GM12878 (cell line): ENCODE measurements at regions not wholly inside any gene's neighbourhood (a gene's known extent, or its start where the extent isn't known, plus 50 kb on each side); places are given as distances from the start of the nearest gene placed in this dataset.

Experiments
- ATAC-seq: fragments of 200-7000 bp; cut with Tn5 transposase; 3 replicates; pipeline ENCODE4 v1.9.1; 2020; ENCODE audit warnings: mild to moderate bottlenecking, moderate library complexity
- BruUV-seq: library from RNA; stranded (reverse); fragments of 400-500 nt; replicated peaks from 2 replicates; lab custom pipeline; 2021; lab: Mats Ljungman, UMichigan
- CTCF ChIA-PET: fragments of 300-600 bp; sonication (Branson Sonifier 250); formaldehyde crosslinking; extraction: SDS; loops from one replicate; lab custom pipeline; 2021; ENCODE audit warnings: inconsistent platforms; lab: Yijun Ruan, JAX
- POLR2A ChIA-PET: fragments of 350-600 bp; formaldehyde crosslinking; extraction: SDS; loops from one replicate; lab custom pipeline; 2021; ENCODE audit warnings: inconsistent platforms; lab: Charles Lee
- RAD21 ChIA-PET: fragments of 300-600 bp; sonication (Branson Sonifier 250); formaldehyde crosslinking; loops from one replicate; lab custom pipeline; 2023; ENCODE audit warnings: antibody characterized with exemption; ENCODE audit not compliant: unreplicated experiment; lab: Charles Lee
- SMC1A ChIA-PET: fragments of 300-600 bp; sonication (Branson Sonifier 250); formaldehyde crosslinking; loops from one replicate; lab custom pipeline; 2023; ENCODE audit not compliant: unreplicated experiment, uncharacterized antibody; lab: Charles Lee
- DNase-seq: peaks from one replicate; pipeline ENCODE4 v3.0.0-alpha.2; 2011; ENCODE audit warnings: low read depth, low spot score
- FAIRE-seq: peaks from 3 replicates; lab custom pipeline; 2011; peaks lifted over from hg19 to GRCh38; lab: Jason Lieb, UNC
- H2AFZ ChIP-seq: 2 replicates; pipeline ENCODE4 v1.6.0; 2011; ENCODE audit warnings: low read depth, low read length, control low read depth; ENCODE audit not compliant: control insufficient read depth
- H3K27ac ChIP-seq: 2 replicates; pipeline ENCODE4 v1.5.1; 2011; ENCODE audit warnings: control low read depth; ENCODE audit not compliant: control insufficient read depth, insufficient read depth
- H3K27me3 ChIP-seq, 2 experiments: replicated peaks in 1 of 2; 2 replicates each; pipeline versions ENCODE4 v1.6.0 to v1.6.1; 2011; ENCODE audit warnings: low read length in 1 of 2; ENCODE audit not compliant: control insufficient read depth in 2 of 2, insufficient read depth in 2 of 2
- H3K36me3 ChIP-seq, 2 experiments: 2 replicates each; pipeline ENCODE4 v1.5.1; 2011; ENCODE audit warnings: low read length in 1 of 2; ENCODE audit not compliant: control insufficient read depth in 2 of 2, insufficient read depth in 2 of 2
- H3K4me1 ChIP-seq: 2 replicates; pipeline ENCODE4 v1.6.1; 2011; ENCODE audit warnings: mild to moderate bottlenecking, low read length, moderate library complexity, mixed read lengths; ENCODE audit not compliant: control insufficient read depth, insufficient read depth
- H3K4me2 ChIP-seq: 2 replicates; pipeline ENCODE4 v1.6.0; 2011; ENCODE audit warnings: control low read depth; ENCODE audit not compliant: control insufficient read depth, insufficient read depth
- H3K4me3 ChIP-seq: fragments of 200-600 bp; sonication (generic); 2 replicates; pipeline ENCODE4 v1.5.1; 2016
- H3K79me2 ChIP-seq: 2 replicates; pipeline ENCODE4 v1.6.0; 2011; ENCODE audit warnings: low read length; ENCODE audit not compliant: control insufficient read depth, insufficient read depth
- H3K9ac ChIP-seq: 2 replicates; pipeline ENCODE4 v1.8.0; 2011; ENCODE audit warnings: low read length, control low read depth, mixed read lengths; ENCODE audit not compliant: control insufficient read depth, insufficient read depth
- H3K9me3 ChIP-seq: replicated peaks from 3 replicates; pipeline ENCODE4 v1.5.1; 2011; ENCODE audit warnings: mild to moderate bottlenecking, low read length; ENCODE audit not compliant: control insufficient read depth, insufficient read depth
- H4K20me1 ChIP-seq: 2 replicates; pipeline ENCODE4 v1.6.0; 2011; ENCODE audit not compliant: control insufficient read depth, insufficient read depth
- BMI1 ChIP-seq: fragments of 450-650 bp; IDR thresholded peaks from 2 replicates; pipeline ENCODE4 v1.6.1; 2016; ENCODE audit warnings: mild to moderate bottlenecking, moderate library complexity, borderline replicate concordance
- CHD2 ChIP-seq: IDR thresholded peaks from 2 replicates; pipeline ENCODE4 v1.6.1; 2011; ENCODE audit warnings: low read depth, low read length, improper control_type of control experiment, borderline replicate concordance
- NR2F1 ChIP-seq: fragments of 450-650 bp; conservative IDR thresholded peaks from 2 replicates; pipeline ENCODE4 v1.6.1; 2017; ENCODE audit warnings: mild to moderate bottlenecking
- POLR2AphosphoS2 ChIP-seq: IDR thresholded peaks from 2 replicates; pipeline ENCODE4 v1.6.1; 2011; ENCODE audit warnings: low read depth, mild to moderate bottlenecking, low read length, improper control_type of control experiment, moderate library complexity
- POU2F2 ChIP-seq: IDR thresholded peaks from 3 replicates; pipeline ENCODE4 v1.6.1; 2011; ENCODE audit warnings: low read depth, mild to moderate bottlenecking, low read length, borderline replicate concordance
- ZZZ3 ChIP-seq: IDR thresholded peaks from 2 replicates; pipeline ENCODE4 v1.6.1; 2011; ENCODE audit warnings: low read depth; ENCODE audit not compliant: control insufficient read depth, insufficient read length
- WGBS: methylation state at CpG from one replicate; pipeline ENCODE4 v1.1.6; 2016; ENCODE audit warnings: low lambda C conversion rate; ENCODE audit not compliant: insufficient replicate concordance, insufficient coverage; ENCODE audit errors: missing lambda C conversion rate; 5-methylcytosine and 5-hydroxymethylcytosine counted together
- in situ Hi-C: fragments of 300-500 bp; cut with MboI; formaldehyde crosslinking; loops from 9 replicates; pipeline ENCODE4 v1.14.3; 2018; ENCODE audit warnings: mixed read lengths
- intact Hi-C: fragments of 100-400 bp; cut with micrococcal nuclease; formaldehyde crosslinking; loops from one replicate; pipeline ENCODE4 v1.14.2; 2022; ENCODE audit not compliant: unreplicated experiment
- TF ChIP-seq, protein P1 (sequence below): IDR thresholded peaks from 2 replicates; pipeline ENCODE4 v1.6.1; 2012; ENCODE audit warnings: mild to moderate bottlenecking, low read depth, low read length

DNA sequence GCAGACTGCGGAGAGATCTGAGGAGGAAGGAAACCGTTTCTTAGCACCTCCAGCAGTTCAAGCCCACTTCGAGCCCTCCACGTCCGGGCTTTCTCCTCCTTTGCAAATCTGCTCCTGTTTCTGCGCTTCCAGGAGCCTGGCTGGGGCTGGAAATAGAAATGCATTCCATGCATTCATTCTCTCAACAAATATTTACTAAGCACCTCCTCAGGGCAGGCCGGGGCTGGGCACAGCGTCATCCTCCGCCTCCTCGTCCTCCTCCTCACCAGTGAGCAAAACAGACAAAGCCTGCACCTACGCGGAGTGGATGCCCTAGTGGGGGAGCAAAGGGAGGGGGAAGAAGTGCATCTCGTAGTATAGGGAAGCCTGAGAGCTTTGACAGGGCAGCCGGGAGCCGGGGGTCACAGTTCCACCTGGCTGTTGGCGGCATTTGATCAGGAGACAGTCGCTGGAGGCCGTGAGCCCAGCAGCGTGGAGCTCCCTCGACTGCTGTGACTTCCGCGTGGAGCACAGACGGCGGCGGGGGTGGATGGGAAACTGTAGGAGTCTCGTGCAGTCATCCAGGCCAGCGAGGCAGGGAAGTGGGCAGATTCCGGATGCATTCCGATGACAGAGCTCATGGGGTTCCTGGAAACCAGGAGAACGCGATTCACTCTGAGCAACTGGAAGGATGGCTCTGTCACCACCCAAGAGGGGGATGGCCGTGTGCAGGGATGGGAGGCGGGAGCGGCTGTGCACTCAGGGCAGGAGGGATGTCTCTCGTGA is 93.5 kb downstream of the SIK1 start (continued):
- no peak for TF ChIP-seq ZZZ3

DNA sequence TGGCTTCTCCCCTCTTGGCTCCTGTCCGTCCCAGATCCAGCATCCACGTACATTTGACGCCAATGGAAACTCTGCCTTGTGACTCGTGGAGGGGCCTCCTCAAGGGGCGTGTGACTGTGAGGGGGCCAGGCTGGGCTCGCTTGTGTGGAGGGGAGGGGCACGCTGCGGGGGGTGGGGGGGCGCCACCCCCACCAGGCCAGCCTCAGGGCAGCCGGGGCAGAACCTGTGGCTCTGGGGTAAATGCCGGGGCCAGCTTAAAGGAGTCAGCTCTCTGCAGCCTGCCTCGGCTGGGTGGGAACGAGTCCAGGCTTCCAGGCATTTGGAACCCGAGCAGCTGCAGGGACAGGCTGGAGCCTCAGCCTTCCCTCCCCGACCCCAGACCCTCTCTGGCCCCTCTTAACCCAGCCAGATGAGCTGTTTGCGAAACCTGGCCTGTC is 94.1 kb downstream of the SIK1 start:
- no peaks in the 10 kb centered on the region; the same call in 2 of the 3 replicates for H3K9me3 ChIP-seq
- 45% methylated on average over 11 of the region's 16 CpGs for WGBS
- H3K4me2 ChIP-seq: no peak overlapping the region
- ATAC-seq: no peak
- POLR2A ChIA-PET: no interaction called here
- CTCF ChIA-PET: no interaction called here
- H3K4me3 ChIP-seq: no peak overlapping the region
- H3K36me3 ChIP-seq: no peaks in the 10 kb centered on the region
- H3K27me3 ChIP-seq: no peaks in the 10 kb centered on the region
- H3K9ac ChIP-seq: no peak overlapping the region
- FAIRE-seq: no peak
- H3K27ac ChIP-seq: no peak overlapping the region
- DNase-seq: no peak
- H4K20me1 ChIP-seq: no peaks in the 10 kb centered on the region
- no peaks in the 10 kb centered on the region for H3K79me2 ChIP-seq
- intact Hi-C loops (no loop called here), in situ Hi-C loops (no loop called here)
- RAD21 ChIA-PET: no interaction called here
- no peaks in the 10 kb centered on the region for H3K4me1 ChIP-seq
- SMC1A ChIA-PET: no interaction called here
- no peak for TF ChIP-seq CHD2
- no peak for TF ChIP-seq POLR2AphosphoS2
- TF ChIP-seq, protein P1, sequence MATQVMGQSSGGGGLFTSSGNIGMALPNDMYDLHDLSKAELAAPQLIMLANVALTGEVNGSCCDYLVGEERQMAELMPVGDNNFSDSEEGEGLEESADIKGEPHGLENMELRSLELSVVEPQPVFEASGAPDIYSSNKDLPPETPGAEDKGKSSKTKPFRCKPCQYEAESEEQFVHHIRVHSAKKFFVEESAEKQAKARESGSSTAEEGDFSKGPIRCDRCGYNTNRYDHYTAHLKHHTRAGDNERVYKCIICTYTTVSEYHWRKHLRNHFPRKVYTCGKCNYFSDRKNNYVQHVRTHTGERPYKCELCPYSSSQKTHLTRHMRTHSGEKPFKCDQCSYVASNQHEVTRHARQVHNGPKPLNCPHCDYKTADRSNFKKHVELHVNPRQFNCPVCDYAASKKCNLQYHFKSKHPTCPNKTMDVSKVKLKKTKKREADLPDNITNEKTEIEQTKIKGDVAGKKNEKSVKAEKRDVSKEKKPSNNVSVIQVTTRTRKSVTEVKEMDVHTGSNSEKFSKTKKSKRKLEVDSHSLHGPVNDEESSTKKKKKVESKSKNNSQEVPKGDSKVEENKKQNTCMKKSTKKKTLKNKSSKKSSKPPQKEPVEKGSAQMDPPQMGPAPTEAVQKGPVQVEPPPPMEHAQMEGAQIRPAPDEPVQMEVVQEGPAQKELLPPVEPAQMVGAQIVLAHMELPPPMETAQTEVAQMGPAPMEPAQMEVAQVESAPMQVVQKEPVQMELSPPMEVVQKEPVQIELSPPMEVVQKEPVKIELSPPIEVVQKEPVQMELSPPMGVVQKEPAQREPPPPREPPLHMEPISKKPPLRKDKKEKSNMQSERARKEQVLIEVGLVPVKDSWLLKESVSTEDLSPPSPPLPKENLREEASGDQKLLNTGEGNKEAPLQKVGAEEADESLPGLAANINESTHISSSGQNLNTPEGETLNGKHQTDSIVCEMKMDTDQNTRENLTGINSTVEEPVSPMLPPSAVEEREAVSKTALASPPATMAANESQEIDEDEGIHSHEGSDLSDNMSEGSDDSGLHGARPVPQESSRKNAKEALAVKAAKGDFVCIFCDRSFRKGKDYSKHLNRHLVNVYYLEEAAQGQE: no peak
- TF ChIP-seq POU2F2: no peak
- no peak for TF ChIP-seq BMI1
- TF ChIP-seq NR2F1: no peak
- no peak overlapping the region for H2AFZ ChIP-seq
- BruUV-seq: no TSS peak
